ENCODE measurements at regions not wholly inside any gene's neighbourhood (a gene's known extent, or its start where the extent isn't known, plus 50 kb on each side); places are given as distances from the start of the nearest gene placed in this dataset.

- no peak for TF ChIP-seq CHD7 (IDR thresholded peaks at IDR 0.05; ENCODE audit: insufficient replicate concordance, low read length)
- 0 out of 2 replicates have a peak, but pooled peaks have one; percentile 3 for TF ChIP-seq SRF (IDR thresholded peaks at IDR 0.05; ENCODE audit: low read depth, low read length)
- peak; percentile 86 to 88 for TF ChIP-seq SIN3A (conservative IDR thresholded peaks at IDR 0.05 in 1 of 2, IDR thresholded peaks at IDR 0.05 in 1 of 2; ENCODE audit: low read depth in 1 of 2, low read length in 2 of 2)
- 0 out of 2 replicates have a peak, but pooled peaks have one; percentile 10 for TF ChIP-seq TAF1 (IDR thresholded peaks at IDR 0.05; ENCODE audit: low read depth, low read length)
- TF ChIP-seq CTBP2 (IDR thresholded peaks at IDR 0.05; ENCODE audit: borderline replicate concordance, insufficient read depth, insufficient read length, low read length) = no peak
- TF ChIP-seq CREB1 (IDR thresholded peaks at IDR 0.05) = peak; percentile 90
- no peak for TF ChIP-seq ZNF274 (IDR thresholded peaks at IDR 0.05; ENCODE audit: borderline replicate concordance, extremely low read depth, low read length)
- no peak for TF ChIP-seq EGR1 (IDR thresholded peaks at IDR 0.05; ENCODE audit: borderline replicate concordance, low read depth, low read length)
- TF ChIP-seq YY1 (IDR thresholded peaks at IDR 0.05; ENCODE audit: low read depth, low read length) = no peak
- no peak for TF ChIP-seq JUN (IDR thresholded peaks at IDR 0.05; ENCODE audit: low read depth, low read length)
Measured at GRCh38 chr13:53200498-53201453, 172.2 kb downstream of the OLFM4 start (continued).
